Muscle of leg (tissue), 3 donors: ENCODE measurements at regions not wholly inside any gene's neighbourhood (a gene's known extent, or its start where the extent isn't known, plus 50 kb on each side); places are given as distances from the start of the nearest gene placed in this dataset.
A peak's percentile ranks its signal among the peaks of the same experiment; 100 is the strongest.

Source experiments
- DNase-seq: peaks from one replicate; pipeline ENCODE4 v3.0.0; 2013
- H3K27ac ChIP-seq: one replicate; pipeline ENCODE4 v1.5.1; 2013; ENCODE audit warnings: mild to moderate bottlenecking, low read length, control low read depth
- H3K27me3 ChIP-seq: one replicate; pipeline ENCODE4 v1.6.1; 2013; ENCODE audit warnings: low read length; ENCODE audit not compliant: control insufficient read depth, insufficient read depth
- H3K36me3 ChIP-seq: one replicate; pipeline ENCODE4 v1.6.1; 2013; ENCODE audit warnings: low read length; ENCODE audit not compliant: control insufficient read depth, insufficient read depth
- H3K4me1 ChIP-seq: one replicate; pipeline ENCODE4 v1.6.1; 2013; ENCODE audit warnings: low read length; ENCODE audit not compliant: control insufficient read depth, insufficient read depth
- H3K4me3 ChIP-seq: one replicate; pipeline ENCODE4 v1.5.1; 2013; ENCODE audit warnings: low read length, control low read depth
- H3K9me3 ChIP-seq: replicated peaks from 2 replicates; pipeline ENCODE4 v1.6.1; 2013; ENCODE audit warnings: low read depth, low read length; ENCODE audit not compliant: control insufficient read depth
- WGBS: methylation state at CpG from one replicate; pipeline ENCODE4 v1.1.5; 2013; ENCODE audit warnings: missing lambda C conversion rate; ENCODE audit not compliant: insufficient coverage; 5-methylcytosine and 5-hydroxymethylcytosine counted together

DNA sequence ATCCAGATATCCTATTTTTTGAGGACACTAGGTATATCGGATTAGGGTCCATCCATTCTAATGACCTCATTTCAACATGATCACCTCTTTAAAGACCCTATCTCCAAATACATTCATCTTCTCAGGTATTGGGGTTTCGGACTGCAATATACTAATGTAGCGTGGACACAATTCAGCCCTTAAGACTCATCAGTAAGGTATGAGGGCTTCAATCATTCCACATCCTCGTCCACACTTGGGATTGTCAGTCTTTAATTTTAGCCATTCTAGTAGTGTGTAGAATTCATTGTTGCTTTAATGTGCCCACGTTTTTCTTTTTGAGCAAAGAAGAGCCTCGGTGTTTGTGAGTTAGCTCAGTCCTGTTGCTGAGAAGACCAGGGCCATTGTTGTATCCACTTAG lies 177.0 kb upstream of the TBX3 start:
- DNase-seq, result no peak
- H3K4me1 ChIP-seq, result peaks cover 16% of the 10 kb centered on the region
- no peaks in the 10 kb centered on the region for H3K27me3 ChIP-seq
- H3K27ac ChIP-seq, result no peak overlapping the region
- WGBS, result 85% methylated on average over 3 of the region's 6 CpGs
- no peak overlapping the region for H3K4me3 ChIP-seq
- no peaks in the 10 kb centered on the region for H3K36me3 ChIP-seq
- H3K9me3 ChIP-seq, result peaks cover 3% of the 10 kb centered on the region

DNA sequence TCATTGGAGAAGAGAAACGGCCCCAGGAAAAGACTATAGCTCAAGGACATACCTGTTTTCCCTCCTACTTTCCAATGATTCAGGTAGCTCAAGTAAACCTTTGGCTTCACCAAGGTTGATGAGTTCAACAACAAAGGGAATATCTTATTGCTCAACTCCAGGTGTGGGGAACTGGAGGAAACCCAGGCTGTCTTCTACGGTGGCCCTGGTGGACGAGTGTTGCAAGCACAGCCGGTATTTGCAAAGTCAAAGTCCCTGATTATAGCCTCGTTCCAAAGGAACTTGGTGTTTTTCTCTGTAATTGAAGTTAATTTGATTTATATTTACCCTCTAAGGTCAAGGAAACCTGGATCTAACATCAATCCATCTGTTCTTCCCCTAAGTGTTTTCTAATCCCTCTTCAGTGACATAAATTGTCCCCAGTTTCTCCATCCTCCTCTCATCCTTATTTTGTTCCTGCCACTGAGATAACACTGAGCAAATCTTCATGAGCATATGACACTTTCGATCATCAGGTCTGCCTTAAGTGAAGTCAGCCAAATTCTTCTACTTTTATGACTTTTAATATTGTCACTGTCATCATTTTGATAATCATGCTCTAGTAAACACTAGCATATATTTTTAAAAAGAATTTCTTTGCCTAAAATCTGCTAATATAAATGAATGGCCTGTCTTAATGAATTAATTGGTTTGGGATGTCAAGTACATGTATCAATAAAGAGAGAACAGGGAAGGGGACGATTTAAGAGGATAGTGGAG lies 174.6 kb upstream of the TBX3 start:
- no CpG with 5 or more reads among the region's 7 CpGs for WGBS
- Histone ChIP-seq H3K36me3 (no peaks in the 10 kb centered on the region), H3K9me3 (peaks cover 3% of the 10 kb centered on the region), H3K27me3 (no peaks in the 10 kb centered on the region), H3K4me1 (no peaks in the 10 kb centered on the region), H3K4me3 (no peak overlapping the region), H3K27ac (no peak overlapping the region)
- DNase-seq, result no peak

DNA sequence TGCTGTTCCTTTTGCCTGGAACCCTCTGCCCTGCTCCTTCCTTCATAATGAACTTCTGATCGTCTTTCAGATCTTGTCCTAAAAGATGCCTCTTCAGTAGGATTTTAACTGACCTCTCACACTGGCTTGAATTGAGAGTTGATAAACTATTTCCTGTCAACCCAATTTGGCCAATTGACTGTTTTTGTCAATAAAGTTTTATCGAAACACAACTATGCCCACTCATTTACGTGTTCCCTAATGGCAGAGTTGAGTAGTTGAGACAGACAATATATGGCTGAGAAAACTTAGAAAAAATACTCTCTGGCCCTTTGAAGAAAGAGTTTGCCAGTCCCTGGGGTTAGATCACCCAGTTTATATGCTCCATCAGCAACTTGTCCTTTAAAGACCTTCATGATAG lies 171.7 kb upstream of the TBX3 start:
- Histone ChIP-seq H3K4me1 (no peaks in the 10 kb centered on the region), H3K4me3 (no peak overlapping the region), H3K36me3 (no peaks in the 10 kb centered on the region), H3K9me3 (no peaks in the 10 kb centered on the region), H3K27me3 (no peaks in the 10 kb centered on the region), H3K27ac (no peak overlapping the region)
- DNase-seq, result no peak
- 100% methylated on average over 1 of the region's 3 CpGs for WGBS

DNA sequence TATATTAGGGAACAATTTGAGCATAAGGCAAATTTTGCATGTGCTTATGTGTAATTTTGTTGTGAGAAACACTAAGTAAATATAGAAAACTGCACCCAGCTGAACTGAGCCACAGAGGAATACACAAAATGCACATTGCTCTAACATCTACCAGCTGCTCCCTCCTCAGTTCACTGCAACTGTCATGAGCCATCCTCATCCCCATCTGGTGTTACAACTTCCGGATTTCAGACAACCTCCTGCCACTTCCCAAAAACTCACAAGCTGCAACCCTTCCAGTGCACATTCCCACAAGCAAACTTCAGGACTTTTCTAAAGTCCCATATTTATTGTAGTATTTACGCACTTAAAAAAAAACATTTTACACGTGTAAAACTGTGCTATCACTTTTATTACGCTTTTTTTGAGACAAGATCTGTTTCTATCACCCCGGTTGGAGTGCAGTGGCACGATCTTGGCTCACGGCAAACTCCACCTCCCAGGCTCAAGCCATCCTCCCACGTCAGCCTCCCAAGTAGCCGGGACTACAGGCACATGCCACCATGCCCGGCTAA lies 169.1 kb upstream of the TBX3 start:
- 57% methylated on average over 5 of the region's 10 CpGs for WGBS
- Histone ChIP-seq H3K9me3 (no peaks in the 10 kb centered on the region), H3K36me3 (no peaks in the 10 kb centered on the region), H3K27me3 (no peaks in the 10 kb centered on the region), H3K4me3 (no peak overlapping the region), H3K4me1 (peaks cover 10% of the 10 kb centered on the region), H3K27ac (no peak overlapping the region)
- peak; percentile 90 for DNase-seq

DNA sequence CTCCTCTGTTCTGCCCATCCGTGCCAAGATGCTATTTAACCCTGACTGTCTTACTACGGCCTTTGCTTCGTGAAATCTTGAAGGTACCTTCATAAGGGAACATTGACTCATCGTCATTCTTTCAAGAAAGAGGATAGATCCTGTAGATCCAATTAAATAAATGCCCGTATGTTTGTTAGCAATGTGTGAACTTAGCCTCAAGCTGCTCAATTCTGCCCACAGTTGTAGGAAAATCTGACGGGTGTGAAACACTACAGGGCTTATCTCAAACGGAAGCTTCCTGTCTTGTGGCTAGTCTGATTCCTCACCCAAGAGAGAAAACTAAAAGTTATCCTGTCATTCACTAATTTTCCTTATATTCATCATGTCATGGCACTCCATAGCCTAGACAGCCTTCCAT lies 168.0 kb upstream of the TBX3 start:
- no peaks in the 10 kb centered on the region for H3K36me3 ChIP-seq
- 82% methylated on average over 7 of the region's 7 CpGs for WGBS

DNA sequence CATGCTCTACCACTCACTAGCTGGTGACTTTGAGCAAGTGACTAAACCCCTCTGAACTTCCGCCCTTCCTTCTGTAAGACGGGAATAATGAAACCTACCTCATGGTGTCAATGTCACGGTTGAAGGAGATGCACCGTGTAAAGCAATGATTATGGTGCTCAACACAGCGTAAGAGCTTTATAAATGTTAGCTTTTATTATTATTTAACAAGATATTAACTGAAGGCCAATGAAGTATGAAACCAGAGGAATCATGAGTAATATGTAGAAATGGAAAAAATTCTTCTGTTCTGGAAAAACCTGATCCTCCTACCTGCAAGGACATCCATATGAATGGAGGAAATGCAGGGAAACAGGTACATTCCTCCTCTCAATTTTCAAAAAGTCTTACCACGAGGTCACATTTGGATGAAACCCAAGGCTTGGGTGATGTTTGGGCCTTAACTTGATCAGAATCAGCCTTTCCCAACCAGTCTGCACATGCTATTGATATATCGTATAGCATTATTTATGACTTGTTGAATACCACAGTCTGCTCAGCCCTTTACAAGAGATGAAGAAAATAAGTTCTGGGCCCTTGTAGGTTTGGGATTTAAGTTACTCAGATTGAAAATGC lies 166.8 kb upstream of the TBX3 start:
- no CpG with 5 or more reads among the region's 7 CpGs for WGBS
- no peaks in the 10 kb centered on the region for H3K9me3 ChIP-seq
- H3K4me3 ChIP-seq, result no peak overlapping the region
- DNase-seq, result no peak
- H3K4me1 ChIP-seq, result peaks cover 18% of the 10 kb centered on the region
- no peaks in the 10 kb centered on the region for H3K27me3 ChIP-seq
- H3K27ac ChIP-seq, result no peak overlapping the region
- H3K36me3 ChIP-seq, result no peaks in the 10 kb centered on the region

More for the DNA sequence above, 168.0 kb upstream of the TBX3 start:
- Histone ChIP-seq H3K9me3 (no peaks in the 10 kb centered on the region), H3K27me3 (no peaks in the 10 kb centered on the region), H3K4me1 (peaks cover 15% of the 10 kb centered on the region), H3K4me3 (no peak overlapping the region), H3K27ac (no peak overlapping the region)
- no peak for DNase-seq

DNA sequence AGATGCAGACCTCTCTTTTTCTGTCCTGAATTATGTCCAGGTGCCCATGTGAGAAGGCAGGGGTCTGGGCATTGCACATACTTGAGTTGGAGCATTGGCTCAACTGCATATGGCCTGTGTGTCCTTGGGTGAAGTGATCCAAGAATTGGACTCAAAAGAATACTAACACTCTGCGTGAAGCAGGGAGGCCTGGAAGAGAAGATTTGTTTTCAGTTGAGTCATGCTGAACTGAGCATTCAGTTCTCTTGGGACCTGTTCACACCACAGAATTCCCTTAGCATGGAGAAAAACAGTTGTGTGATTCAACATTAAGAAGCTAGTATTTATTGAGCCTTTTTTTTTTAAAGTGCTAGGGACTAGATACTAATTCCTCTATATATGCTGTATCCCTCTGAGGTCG lies 164.7 kb upstream of the TBX3 start:
- Histone ChIP-seq H3K4me3 (no peak overlapping the region), H3K27me3 (no peaks in the 10 kb centered on the region), H3K27ac (no peak overlapping the region), H3K9me3 (no peaks in the 10 kb centered on the region), H3K36me3 (no peaks in the 10 kb centered on the region), H3K4me1 (peaks cover 18% of the 10 kb centered on the region)
- WGBS, result no CpG with 5 or more reads among the region's 2 CpGs
- peak; percentile 93 for DNase-seq

DNA sequence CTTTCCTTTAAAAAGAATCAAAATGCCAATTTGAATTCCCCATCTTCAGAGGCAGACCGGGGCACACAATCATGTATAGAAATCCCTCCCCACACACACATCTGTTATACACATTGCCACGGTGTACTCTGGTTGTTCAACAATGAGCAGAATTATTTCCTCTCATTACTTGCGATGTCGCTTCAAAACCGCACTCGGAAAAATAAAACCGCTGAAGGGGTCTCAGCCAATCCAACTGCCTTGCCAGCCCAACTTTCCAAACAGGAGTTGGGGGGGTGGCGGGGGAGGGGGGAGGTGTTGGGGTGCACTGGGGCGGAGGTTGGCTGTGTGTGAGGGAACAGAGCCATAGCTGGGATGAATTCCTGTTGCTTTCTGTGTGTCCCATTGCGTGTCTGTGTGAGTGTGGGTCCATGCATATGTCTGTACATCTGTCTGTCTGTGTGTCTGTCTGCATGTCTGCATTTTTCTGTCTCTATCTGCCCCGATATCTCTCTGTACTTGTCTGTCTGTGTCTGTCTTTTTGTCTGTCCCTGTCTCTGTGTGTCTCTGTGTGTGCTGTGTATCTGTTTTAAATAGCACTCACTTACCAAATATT lies 163.6 kb upstream of the TBX3 start:
- H3K4me3 ChIP-seq, result no peak overlapping the region
- DNase-seq, result peak; percentile 85
- peaks cover 18% of the 10 kb centered on the region for H3K4me1 ChIP-seq
- H3K9me3 ChIP-seq, result no peaks in the 10 kb centered on the region
- no peaks in the 10 kb centered on the region for H3K27me3 ChIP-seq
- 0% methylated on average over 2 of the region's 11 CpGs for WGBS
- no peaks in the 10 kb centered on the region for H3K36me3 ChIP-seq
- peak overlapping the region; percentile 47 for H3K27ac ChIP-seq

DNA sequence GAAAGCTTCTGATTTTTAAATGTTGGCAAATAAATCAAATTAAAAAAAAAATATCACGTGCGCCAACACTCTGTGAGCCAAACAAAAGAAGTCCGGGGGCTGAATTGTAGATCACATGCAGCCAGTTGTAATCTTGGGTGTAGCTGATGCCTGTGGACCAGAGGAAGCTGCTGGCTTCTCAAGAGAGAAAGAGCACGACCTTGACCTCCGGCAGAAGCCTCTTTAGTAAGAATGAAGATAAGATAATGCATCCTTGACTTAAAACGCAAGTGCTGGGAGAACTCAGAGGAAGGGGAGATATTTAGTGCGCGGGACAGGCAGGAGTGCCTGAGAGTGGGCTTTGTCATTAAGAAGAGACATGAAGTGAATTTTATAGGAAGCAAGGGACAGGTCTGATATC lies 162.8 kb upstream of the TBX3 start:
- Histone ChIP-seq H3K36me3 (no peaks in the 10 kb centered on the region), H3K27me3 (no peaks in the 10 kb centered on the region), H3K4me1 (peaks cover 18% of the 10 kb centered on the region), H3K27ac (peak overlapping the region; percentile 47), H3K4me3 (no peak overlapping the region), H3K9me3 (no peaks in the 10 kb centered on the region)
- WGBS, result 51% methylated on average over 6 of the region's 8 CpGs
- peak; percentile 17 for DNase-seq

DNA sequence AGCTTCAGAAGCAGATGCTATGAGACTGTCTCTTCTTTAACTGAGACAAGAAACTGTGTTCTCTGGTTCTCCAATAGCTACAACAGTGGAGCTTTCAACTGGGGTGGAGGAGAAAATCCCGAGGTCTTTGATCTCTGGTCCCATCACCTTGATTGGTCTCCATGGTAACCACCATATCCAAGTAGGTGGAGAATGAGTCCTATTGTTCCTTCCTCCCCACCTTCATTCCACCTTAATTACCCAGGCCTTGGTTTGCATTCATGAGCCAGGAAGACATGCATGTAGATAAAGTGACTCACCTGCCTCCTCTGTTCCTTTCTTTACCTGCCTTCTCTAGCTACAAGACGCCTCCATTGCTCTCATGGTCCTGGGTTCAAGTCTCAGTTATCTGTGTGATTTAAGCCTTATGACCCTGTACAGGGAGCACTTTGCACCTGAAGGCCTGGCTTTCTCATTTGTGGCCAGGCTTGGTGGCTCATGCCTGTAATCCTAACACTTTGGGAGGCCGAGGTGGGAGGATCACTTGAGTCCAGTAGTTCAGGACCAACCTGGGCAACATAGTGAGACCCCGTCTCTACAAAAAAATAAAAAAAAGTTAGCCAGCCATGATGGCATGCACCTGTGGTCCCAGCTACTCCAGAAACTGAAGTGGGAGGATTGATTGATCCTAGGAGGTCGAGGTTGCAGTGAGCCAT lies 157.7 kb upstream of the TBX3 start:
- Histone ChIP-seq H3K4me1 (peaks cover under 1% of the 10 kb centered on the region), H3K36me3 (no peaks in the 10 kb centered on the region), H3K9me3 (no peaks in the 10 kb centered on the region), H3K27ac (no peak overlapping the region), H3K27me3 (no peaks in the 10 kb centered on the region), H3K4me3 (no peak overlapping the region)
- WGBS, result 100% methylated on average over 3 of the region's 5 CpGs
- no peak for DNase-seq
